Stimulated activated CD8-positive, alpha-beta memory T cell treated with anti-CD3 and anti-CD28 coated beads, Interleukin-4, amount 100 ng/mL, for 48 hours (primary cell): ENCODE measurements at regions not wholly inside any gene's neighbourhood (a gene's known extent, or its start where the extent isn't known, plus 50 kb on each side); places are given as distances from the start of the nearest gene placed in this dataset.
"Not testable (repeated sequence)": the region's sequence is repeated elsewhere in the genome, so short reads cannot be mapped to it uniquely, and the experiment has no call there.

Source experiments
- DNase-seq: peaks from one replicate; pipeline ENCODE4 v3.0.0-alpha.2; 2020

DNA sequence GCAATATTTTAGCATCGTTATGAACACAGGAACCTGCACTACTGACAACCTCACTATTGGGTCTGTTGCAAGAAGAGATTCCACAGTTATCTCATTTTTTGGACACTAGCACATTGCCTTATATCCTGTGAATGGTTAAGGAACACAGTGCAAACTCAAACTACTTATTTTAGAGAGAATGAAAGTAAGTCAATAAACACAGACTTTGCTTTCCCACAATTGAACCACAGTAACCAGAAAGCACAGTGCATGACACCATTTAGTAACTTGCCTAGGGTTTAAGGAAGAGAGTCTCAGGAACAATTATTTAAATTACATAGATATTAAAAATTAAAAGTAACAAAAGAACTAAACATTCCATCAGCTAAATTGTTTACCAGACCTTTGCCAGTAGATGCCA lies 468.8 kb downstream of the ZWINT start:
- no peak for DNase-seq

DNA sequence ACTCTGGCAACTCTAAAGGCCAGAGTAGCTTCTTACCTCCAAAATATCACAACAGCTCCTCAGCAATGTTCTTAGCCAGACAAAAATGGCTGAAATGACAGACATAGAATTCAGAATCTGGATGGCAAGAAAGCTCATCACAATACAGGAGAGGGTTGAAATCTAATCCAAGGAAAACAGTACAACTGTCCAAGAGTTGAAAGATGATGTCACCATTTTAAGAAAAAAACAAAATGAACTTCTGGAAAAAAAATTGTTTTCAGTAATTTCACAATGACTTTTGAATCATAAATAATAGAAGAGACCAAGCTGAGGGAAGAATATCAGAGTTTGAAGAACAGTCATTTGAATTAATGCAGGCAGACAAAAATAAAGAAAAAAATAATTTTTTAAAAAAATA lies 479.5 kb downstream of the ZWINT start:
- no peak for DNase-seq

- DNase-seq = no peak
Observed at GRCh38 chr10:55873485-55873884, 487.6 kb downstream of the ZWINT start.

GRCh38 chr10:55870186-55870585 lies 490.9 kb downstream of the ZWINT start:
- no peak for DNase-seq

DNA sequence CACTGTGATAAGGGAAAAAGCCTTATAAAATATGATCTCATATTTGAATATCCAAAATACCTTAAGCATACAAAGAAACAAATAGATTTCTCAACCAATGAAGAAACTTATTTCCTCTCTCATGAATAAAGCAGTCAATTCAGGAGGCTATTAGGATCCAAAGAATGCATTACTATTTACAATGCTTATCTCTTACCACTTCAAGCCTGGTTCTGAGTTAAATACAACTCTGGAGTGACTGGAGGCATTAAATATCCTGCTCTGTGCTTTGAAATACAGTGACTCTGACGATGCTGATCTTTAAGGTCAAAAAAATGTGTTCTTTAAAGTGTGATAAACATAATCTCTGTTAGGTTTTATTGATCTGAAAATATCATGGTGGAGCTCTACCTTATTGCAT lies 493.2 kb downstream of the ZWINT start:
- no peak for DNase-seq

DNA sequence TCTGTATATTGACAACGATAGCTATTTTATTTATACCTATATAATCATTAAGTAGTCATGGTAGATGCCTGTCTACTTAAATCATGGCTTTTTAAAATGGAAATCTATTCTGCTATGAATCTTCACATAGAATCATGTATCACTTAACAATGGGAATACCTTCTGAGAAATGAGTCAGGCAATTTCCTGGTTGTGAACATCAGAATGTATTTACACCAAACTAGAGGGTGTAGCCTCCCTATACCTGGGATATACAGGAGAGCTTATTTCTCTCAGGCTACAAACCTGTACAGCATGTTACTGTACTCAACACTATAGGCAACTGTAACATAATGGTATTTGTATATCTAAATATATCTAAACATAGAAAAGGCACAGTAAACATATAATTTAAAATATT lies 502.3 kb downstream of the ZWINT start:
- no peak for DNase-seq

DNA sequence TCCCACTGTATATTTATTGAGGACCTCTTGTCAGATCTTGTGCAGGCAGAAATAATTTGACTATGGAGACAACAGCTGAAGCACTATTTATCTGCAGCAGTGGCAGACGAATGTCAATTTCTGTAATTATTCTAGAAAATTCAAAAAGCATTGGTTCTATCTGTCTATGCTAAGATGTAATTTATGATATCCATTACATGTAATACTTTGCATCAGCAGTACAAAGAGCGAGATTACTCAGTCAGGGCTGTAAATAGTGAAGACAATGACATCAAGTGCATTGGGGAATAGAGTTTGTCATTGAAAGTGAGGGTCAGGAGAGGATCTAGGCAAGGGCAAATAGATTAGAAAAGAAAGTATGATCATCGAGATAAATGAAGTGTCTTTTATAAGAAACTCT lies 508.2 kb downstream of the ZWINT start:
- no peak for DNase-seq

DNA sequence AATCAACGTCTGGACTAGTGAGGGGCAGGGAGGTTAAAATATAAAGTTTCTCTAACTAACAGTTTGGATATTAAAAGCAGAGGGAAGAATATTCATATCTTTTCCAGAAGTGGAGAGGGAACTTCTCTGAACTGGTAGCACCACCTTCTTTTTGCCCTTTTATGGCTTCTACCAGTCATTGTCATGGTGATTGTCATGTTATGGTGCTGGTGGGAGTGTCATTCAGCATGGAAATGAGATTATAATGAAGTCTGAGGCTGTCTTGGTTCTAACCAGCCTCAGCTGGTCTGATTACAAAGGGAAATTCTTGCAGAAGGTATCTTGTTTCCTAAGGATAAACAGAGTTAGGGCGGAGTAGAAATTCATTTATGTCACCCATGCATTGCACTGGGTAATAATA lies 523.8 kb downstream of the ZWINT start:
- no peak for DNase-seq

- no peak for DNase-seq
Observed at GRCh38 chr10:55822096-55822495, 539.0 kb downstream of the ZWINT start.

- DNase-seq = no peak
Observed at GRCh38 chr10:55820478-55820877, 540.6 kb downstream of the ZWINT start.

- no peak for DNase-seq
Observed at GRCh38 chr10:55820071-55820470, 541.0 kb downstream of the ZWINT start.

DNA sequence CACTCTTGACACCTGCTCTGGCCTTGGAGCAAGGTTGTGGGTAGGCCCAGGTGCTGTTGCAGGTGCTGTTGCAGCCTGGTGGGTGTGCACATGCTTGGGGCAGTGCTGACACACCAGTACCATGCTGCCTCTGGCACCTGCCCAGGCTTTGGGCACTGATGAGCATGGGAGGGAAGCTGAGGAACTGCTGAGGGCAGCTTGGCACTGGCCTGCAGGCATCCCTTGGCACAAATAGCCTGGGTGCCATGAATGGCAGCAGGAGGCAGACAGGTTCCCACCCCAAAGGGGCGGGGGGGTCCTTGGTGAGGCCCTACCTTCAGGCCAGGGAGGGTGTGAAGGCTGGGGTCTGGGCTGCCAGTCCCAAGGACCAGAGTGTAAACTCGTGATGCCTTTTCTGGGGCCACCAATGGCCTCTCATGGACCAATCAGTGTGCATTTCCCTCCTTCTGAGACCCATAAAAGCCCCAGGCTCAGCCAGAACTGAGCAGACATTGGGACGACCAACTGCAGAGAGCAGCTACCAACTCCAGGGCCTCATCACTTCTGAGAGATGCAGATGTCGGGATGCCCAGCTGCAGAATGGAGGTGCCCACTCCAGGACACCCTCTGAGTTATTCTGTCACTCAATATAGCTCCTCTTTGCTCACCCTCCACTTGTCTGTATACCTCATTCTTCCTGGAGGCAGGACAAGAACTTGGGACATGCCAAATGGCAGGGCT lies 547.4 kb downstream of the ZWINT start:
- DNase-seq = no peak

DNA sequence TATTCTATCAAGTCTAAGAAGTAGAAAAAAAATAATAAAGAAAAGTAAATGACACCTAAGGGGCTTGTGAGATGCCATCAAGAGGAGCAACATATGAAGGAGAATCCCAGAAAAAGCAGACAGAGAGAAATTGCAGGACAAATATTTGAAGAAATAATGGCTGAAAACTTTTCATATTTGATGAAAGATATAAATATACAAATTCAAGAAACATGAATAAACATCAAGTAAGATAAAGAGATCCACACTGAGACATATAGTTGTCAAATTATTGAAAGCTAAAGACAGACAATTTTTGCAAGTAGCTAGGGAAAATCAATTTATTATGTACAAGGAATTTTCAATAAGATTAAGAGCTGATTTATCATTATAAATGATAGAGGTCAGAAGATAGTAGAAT lies 558.0 kb downstream of the ZWINT start:
- DNase-seq = no peak

DNA sequence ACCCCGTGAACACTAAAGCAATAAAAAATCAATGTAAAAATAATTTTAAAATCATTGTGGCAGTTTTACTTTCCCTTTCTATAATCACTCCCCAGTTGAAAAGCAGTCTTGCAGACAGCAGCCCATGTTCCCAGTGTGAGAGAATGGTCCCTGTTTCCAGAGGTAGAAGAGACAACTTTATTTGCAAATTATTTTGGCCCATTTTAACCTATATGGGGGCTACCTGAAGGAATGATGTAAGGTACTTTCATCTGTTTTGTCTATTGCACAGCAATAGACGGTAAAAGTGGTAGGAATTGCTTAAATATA lies 559.8 kb downstream of the ZWINT start:
- DNase-seq = no peak

GRCh38 chr10:55800602-55801352 lies 560.3 kb downstream of the ZWINT start:
- DNase-seq = no peak

DNA sequence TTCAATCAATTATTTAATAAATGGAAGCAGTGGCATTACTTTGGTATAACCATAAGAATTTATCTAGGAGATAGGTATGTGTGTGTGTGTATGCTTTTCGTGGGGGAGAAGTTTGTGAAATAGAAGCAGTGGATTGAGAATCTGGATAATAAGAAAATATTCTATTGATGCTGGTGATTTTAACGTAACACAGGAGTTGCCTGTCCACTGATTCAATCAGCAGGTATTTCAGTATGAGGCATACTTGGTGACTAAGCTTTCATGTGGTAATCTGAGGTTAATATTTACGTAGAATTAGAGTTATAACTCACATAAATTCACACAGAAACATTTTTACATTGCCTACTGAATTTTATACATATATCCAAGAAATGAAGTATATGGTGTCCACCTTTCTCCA lies 568.0 kb downstream of the ZWINT start:
- no peak for DNase-seq

GRCh38 chr10:55790276-55790675 lies 570.8 kb downstream of the ZWINT start:
- DNase-seq = not testable (repeated sequence)

GRCh38 chr10:55786461-55787050 lies 574.5 kb downstream of the ZWINT start:
- DNase-seq = no peak

- no peak for DNase-seq
Observed at GRCh38 chr10:55782181-55782580, 578.9 kb downstream of the ZWINT start.

DNA sequence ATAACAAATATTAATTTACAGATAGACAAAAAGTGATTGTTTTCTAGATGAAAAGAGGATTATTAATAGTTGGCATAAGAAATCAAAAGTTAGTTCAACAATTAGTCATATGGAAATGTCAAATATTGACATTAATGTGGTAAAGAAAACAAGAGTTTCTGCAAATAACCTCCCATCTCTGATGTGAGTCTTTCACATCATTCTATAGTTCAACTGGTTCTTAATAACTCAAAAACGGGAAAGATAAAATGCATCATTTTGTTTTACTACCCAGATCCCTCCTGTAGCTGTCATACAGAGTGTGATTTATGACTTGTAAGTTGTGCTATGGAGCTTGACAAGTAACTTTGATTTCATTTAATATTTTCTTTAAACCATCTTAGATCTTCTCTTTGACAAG lies 594.8 kb downstream of the ZWINT start:
- DNase-seq = no peak

- no peak for DNase-seq
Observed at GRCh38 chr10:55750458-55750857, 610.6 kb downstream of the ZWINT start.

DNA sequence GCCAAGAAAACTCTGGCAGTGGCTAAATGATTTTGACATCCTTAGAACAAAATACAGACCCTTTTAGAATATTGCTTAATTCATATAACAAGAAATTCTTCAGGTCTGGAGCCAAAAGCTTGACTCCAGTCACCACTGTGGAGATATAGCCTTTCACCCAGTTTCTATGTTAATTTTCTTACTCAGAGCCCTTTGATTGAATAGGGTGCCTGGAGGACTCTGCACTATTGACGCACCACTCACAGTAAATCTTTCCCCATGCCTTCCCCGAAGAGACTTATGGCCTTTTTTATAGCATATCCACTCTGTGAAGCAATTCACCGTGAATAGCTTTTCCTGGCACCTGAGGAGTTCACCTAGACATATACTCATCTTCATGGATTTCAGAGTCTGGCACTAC lies 613.8 kb downstream of the ZWINT start:
- no peak for DNase-seq

DNA sequence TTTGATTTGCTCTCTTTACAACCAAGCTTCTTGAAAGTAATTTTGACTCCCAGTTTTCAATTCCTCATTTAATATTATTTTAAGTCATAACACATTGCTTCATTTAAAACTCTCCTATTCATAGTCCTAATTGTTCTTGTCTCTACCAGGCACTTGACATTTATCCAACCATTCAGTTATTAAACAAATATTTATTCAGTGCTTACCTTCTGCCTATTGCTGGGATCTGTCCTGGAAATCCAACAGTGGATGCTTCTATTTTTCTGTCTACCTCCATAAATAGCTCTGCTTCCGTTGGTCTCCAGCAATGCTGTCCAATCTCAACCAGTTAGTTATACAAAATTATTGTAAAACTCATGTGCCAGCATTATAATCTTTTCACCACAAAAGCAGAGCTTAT lies 615.1 kb downstream of the ZWINT start:
- no peak for DNase-seq

GRCh38 chr10:55742487-55742886 lies 618.6 kb downstream of the ZWINT start:
- DNase-seq = no peak

DNA sequence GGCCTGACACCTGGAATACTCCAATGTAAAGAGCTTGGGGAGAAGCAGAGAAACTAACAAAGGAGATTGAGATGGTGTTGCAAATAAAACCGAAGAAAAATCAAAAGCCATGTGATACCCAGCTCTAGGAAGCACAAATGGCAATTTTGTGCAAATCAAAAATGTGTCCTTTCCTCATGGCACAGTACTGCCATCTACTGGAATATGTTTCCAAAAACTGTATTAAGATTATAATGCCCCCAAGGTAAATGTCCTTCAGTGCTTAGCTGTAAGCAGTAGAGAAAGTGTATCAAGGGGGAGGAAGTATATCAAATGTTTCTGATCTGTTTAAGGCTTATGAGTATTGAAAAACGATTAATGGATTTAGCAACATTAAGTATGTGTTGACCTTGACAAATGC lies 620.3 kb downstream of the ZWINT start:
- not testable (repeated sequence) for DNase-seq
